K562 (cell line): ENCODE measurements at regions not wholly inside any gene's neighbourhood (a gene's known extent, or its start where the extent isn't known, plus 50 kb on each side); places are given as distances from the start of the nearest gene placed in this dataset.

ENCODE experiments used
- ATAC-seq: fragments of 200-7000 bp; cut with Tn5 transposase; 3 replicates; pipeline ENCODE4 v1.9.1; 2020; ENCODE audit warnings: moderate library complexity
- BruUV-seq: library from RNA; stranded (reverse); fragments of 400-500 nt; replicated peaks from 2 replicates; lab custom pipeline; 2021; lab: Mats Ljungman, UMichigan
- CTCF ChIA-PET: fragments of 300-600 bp; formaldehyde crosslinking; extraction: SDS; loops from one replicate; lab custom pipeline; 2021; ENCODE audit warnings: low intra/inter-chr PET ratio; lab: Yijun Ruan, JAX
- POLR2A ChIA-PET: fragments of 300-600, 350-650 bp; sonication (Branson Sonifier 250); formaldehyde crosslinking; extraction: SDS; loops from one replicate; lab custom pipeline; 2021; ENCODE audit warnings: antibody characterized with exemption, inconsistent platforms; lab: Yijun Ruan, JAX
- DNase-seq, 4 experiments: peaks; one replicate each; pipeline versions ENCODE4 v3.0.0 to v3.0.0-alpha.2; 2011 to 2018; ENCODE audit warnings: low spot score in 3 of 4, mixed read lengths in 3 of 4; ENCODE audit errors: extremely low read depth in 1 of 4
- FAIRE-seq: peaks from 2 replicates; lab custom pipeline; 2011; peaks lifted over from hg19 to GRCh38; lab: Jason Lieb, UNC
- H2AFZ ChIP-seq: 2 replicates; pipeline ENCODE4 v1.6.0; 2011; ENCODE audit warnings: low read depth, low read length, control low read depth, inconsistent platforms
- H3K27ac ChIP-seq: fragments of 200-600 bp; 3 replicates; pipeline ENCODE4 v1.8.0; 2011; ENCODE audit warnings: low read depth, mild to moderate bottlenecking, control low read depth, inconsistent platforms, low read length, moderate library complexity, mixed read lengths; ENCODE audit errors: extremely low read depth
- H3K27me3 ChIP-seq, 2 experiments: fragments of 300-600 bp in 1 of 2; 2 replicates in 1 of 2; 3 replicates in 1 of 2; pipeline versions ENCODE4 v1.6.0 to v1.8.0; 2011; ENCODE audit warnings: inconsistent platforms in 2 of 2, low read length in 2 of 2, mild to moderate bottlenecking in 1 of 2, mixed read lengths in 1 of 2, moderate library complexity in 1 of 2; ENCODE audit not compliant: control insufficient read depth in 2 of 2, insufficient read depth in 2 of 2
- H3K36me3 ChIP-seq: fragments of 300-600 bp; 3 replicates; pipeline ENCODE4 v1.8.0; 2011; ENCODE audit warnings: mild to moderate bottlenecking, low read length, inconsistent platforms; ENCODE audit not compliant: control insufficient read depth, insufficient read depth
- H3K4me1 ChIP-seq, 2 experiments: fragments of 200-600 bp in 1 of 2; replicated peaks in 1 of 2; 2 replicates in 1 of 2; 3 replicates in 1 of 2; pipeline versions ENCODE4 v1.5.1 to v1.8.0; 2011; ENCODE audit warnings: inconsistent platforms in 2 of 2, low read length in 2 of 2, mild to moderate bottlenecking in 1 of 2, mixed read lengths in 1 of 2, moderate library complexity in 1 of 2; ENCODE audit not compliant: control insufficient read depth in 2 of 2, insufficient read depth in 2 of 2
- H3K4me2 ChIP-seq: 2 replicates; pipeline ENCODE4 v1.6.1; 2011; ENCODE audit warnings: low read length, control low read depth, inconsistent platforms, mixed read lengths; ENCODE audit not compliant: insufficient read depth
- H3K4me3 ChIP-seq: fragments of 200-600 bp; sonication (generic), shearing (Covaris generic); 2 replicates; pipeline ENCODE4 v1.5.1; 2016; ENCODE audit warnings: control low read depth, inconsistent platforms
- H3K79me2 ChIP-seq: fragments of 200-600 bp; 3 replicates; pipeline ENCODE4 v1.8.0; 2011; ENCODE audit warnings: low read length, inconsistent platforms; ENCODE audit not compliant: control insufficient read depth, insufficient read depth
- H3K9ac ChIP-seq, 2 experiments: 2 replicates each; pipeline versions ENCODE4 v1.6.0 to v1.6.1; 2011; ENCODE audit warnings: low read depth in 2 of 2, low read length in 2 of 2, control low read depth in 1 of 2, inconsistent platforms in 1 of 2, mild to moderate bottlenecking in 1 of 2, mixed read lengths in 1 of 2; ENCODE audit not compliant: insufficient read depth in 1 of 2
- H3K9me1 ChIP-seq: one replicate; pipeline ENCODE4 v1.6.0; 2011; ENCODE audit warnings: inconsistent platforms, mild to moderate bottlenecking, low read length, moderate library complexity; ENCODE audit not compliant: control insufficient read depth, insufficient read depth
- H3K9me3 ChIP-seq: replicated peaks from 2 replicates; pipeline ENCODE4 v1.5.1; 2011; ENCODE audit warnings: low read depth, low read length, inconsistent platforms; ENCODE audit not compliant: control insufficient read depth, insufficient read depth
- H4K20me1 ChIP-seq: replicated peaks from 2 replicates; pipeline ENCODE4 v1.6.1; 2011; ENCODE audit warnings: low read length, inconsistent platforms, mixed read lengths; ENCODE audit not compliant: control insufficient read depth, insufficient read depth
- MEF2A ChIP-seq: IDR thresholded peaks from 2 replicates; pipeline ENCODE4 v1.6.1; 2011; ENCODE audit warnings: low read depth, mild to moderate bottlenecking, low read length, moderate library complexity; ENCODE audit not compliant: control insufficient read depth
- MTA2 ChIP-seq: fragments of 450-650 bp; IDR thresholded peaks from 2 replicates; pipeline ENCODE4 v1.6.1; 2016; ENCODE audit warnings: low read depth
- NCOA1 ChIP-seq: fragments of 450-650 bp; IDR thresholded peaks from 2 replicates; pipeline ENCODE4 v1.6.1; 2016; ENCODE audit warnings: low read depth
- NFXL1 ChIP-seq: fragments of 450-650 bp; formaldehyde crosslinking; IDR thresholded peaks from 2 replicates; pipeline ENCODE4 v1.4.0; 2021; ENCODE audit warnings: mild to moderate bottlenecking
- RFX7 ChIP-seq: fragments of 250-450 bp; sonication (Bioruptor Pico); IDR thresholded peaks from 2 replicates; pipeline ENCODE4 v1.5.1; 2021; ENCODE audit warnings: mild to moderate bottlenecking
- WGBS: fragments of 100-300 bp; shearing (Covaris generic); methylation state at CpG from one replicate; pipeline ENCODE4 v1.1.6; 2016; ENCODE audit warnings: low coverage, mixed read lengths; ENCODE audit not compliant: insufficient coverage; ENCODE audit errors: missing lambda C conversion rate; 5-methylcytosine and 5-hydroxymethylcytosine counted together
- in situ Hi-C: fragments of 300-500 bp; cut with MboI; formaldehyde crosslinking; loops from 4 replicates; pipeline ENCODE4 v1.15.0; 2018; ENCODE audit warnings: inconsistent platforms, mixed read lengths
- intact Hi-C: fragments of 100-400 bp; cut with micrococcal nuclease; formaldehyde crosslinking; loops from 2 replicates; pipeline ENCODE4 v1.14.2; 2022
- TF ChIP-seq, protein P1 (sequence below), 2 experiments: IDR thresholded peaks; 2 replicates each; pipeline ENCODE4 v1.6.1; 2012; ENCODE audit warnings: improper control_type of control experiment in 2 of 2, low read depth in 2 of 2, low read length in 2 of 2, borderline replicate concordance in 1 of 2
- TF ChIP-seq, protein P2 (sequence below): fragments of 450-650 bp; IDR thresholded peaks from 2 replicates; pipeline ENCODE4 v1.6.1; 2014; ENCODE audit warnings: low read depth, mild to moderate bottlenecking, moderate library complexity, borderline replicate concordance
- TF ChIP-seq, protein P3 (sequence below): IDR thresholded peaks from 2 replicates; pipeline ENCODE4 v1.6.1; 2011; ENCODE audit warnings: borderline replicate concordance, low read depth, mild to moderate bottlenecking, moderate library complexity, low read length; ENCODE audit not compliant: insufficient read depth, poor library complexity, severe bottlenecking

DNA sequence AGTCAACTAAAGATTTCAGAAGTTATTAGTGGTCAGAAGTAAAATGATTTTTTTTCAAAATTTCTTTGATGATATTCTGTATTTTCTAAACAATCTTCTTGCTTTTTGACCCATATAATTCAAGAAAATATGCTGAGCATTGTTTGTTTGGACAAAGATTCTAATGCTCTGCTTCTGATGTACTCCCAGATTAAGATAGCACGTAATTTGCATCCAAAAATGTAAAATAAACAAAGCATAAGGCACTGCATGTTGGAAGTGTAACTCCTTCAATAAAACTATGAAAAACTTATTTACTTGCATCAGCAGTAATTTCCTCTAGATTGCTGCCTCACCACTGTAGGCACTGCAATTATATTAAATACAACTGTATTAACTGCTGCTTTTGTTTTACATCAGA lies 1054.1 kb downstream of the TTLL7 start:
- Histone ChIP-seq H3K4me2 (no peak overlapping the region), H3K9me1 (no peaks in the 10 kb centered on the region), H3K27me3 (no peaks in the 10 kb centered on the region), H4K20me1 (no peaks in the 10 kb centered on the region), H3K27ac (no peak overlapping the region), H3K9me3 (no peaks in the 10 kb centered on the region), H3K36me3 (no peaks in the 10 kb centered on the region), H3K9ac (no peak overlapping the region), H3K79me2 (no peaks in the 10 kb centered on the region), H3K4me3 (no peak overlapping the region), H3K4me1 (no peaks in the 10 kb centered on the region), H2AFZ (no peak overlapping the region)
- FAIRE-seq: no peak
- intact Hi-C loops: no loop called here
- CTCF ChIA-PET: no interaction called here
- no peak for DNase-seq
- in situ Hi-C loops: no loop called here
- BruUV-seq: no TSS peak
- POLR2A ChIA-PET: no interaction called here
- no peak for ATAC-seq
- 0% methylated on average over 1 of the region's 1 CpG for WGBS
- TF ChIP-seq, protein P1, sequence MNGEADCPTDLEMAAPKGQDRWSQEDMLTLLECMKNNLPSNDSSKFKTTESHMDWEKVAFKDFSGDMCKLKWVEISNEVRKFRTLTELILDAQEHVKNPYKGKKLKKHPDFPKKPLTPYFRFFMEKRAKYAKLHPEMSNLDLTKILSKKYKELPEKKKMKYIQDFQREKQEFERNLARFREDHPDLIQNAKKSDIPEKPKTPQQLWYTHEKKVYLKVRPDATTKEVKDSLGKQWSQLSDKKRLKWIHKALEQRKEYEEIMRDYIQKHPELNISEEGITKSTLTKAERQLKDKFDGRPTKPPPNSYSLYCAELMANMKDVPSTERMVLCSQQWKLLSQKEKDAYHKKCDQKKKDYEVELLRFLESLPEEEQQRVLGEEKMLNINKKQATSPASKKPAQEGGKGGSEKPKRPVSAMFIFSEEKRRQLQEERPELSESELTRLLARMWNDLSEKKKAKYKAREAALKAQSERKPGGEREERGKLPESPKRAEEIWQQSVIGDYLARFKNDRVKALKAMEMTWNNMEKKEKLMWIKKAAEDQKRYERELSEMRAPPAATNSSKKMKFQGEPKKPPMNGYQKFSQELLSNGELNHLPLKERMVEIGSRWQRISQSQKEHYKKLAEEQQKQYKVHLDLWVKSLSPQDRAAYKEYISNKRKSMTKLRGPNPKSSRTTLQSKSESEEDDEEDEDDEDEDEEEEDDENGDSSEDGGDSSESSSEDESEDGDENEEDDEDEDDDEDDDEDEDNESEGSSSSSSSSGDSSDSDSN (IDR thresholded peaks at IDR 0.05; ENCODE audit: borderline replicate concordance in 1 of 2, low read depth in 2 of 2, low read length in 2 of 2): no peak
- TF ChIP-seq MEF2A (no peak), MTA2 (no peak), RFX7 (CRISPR knock-in tag) (no peak), NCOA1 (no peak), NFXL1 (CRISPR knock-in tag) (no peak)
- TF ChIP-seq, protein P2, sequence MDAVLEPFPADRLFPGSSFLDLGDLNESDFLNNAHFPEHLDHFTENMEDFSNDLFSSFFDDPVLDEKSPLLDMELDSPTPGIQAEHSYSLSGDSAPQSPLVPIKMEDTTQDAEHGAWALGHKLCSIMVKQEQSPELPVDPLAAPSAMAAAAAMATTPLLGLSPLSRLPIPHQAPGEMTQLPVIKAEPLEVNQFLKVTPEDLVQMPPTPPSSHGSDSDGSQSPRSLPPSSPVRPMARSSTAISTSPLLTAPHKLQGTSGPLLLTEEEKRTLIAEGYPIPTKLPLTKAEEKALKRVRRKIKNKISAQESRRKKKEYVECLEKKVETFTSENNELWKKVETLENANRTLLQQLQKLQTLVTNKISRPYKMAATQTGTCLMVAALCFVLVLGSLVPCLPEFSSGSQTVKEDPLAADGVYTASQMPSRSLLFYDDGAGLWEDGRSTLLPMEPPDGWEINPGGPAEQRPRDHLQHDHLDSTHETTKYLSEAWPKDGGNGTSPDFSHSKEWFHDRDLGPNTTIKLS: no peak
- TF ChIP-seq, protein P3, sequence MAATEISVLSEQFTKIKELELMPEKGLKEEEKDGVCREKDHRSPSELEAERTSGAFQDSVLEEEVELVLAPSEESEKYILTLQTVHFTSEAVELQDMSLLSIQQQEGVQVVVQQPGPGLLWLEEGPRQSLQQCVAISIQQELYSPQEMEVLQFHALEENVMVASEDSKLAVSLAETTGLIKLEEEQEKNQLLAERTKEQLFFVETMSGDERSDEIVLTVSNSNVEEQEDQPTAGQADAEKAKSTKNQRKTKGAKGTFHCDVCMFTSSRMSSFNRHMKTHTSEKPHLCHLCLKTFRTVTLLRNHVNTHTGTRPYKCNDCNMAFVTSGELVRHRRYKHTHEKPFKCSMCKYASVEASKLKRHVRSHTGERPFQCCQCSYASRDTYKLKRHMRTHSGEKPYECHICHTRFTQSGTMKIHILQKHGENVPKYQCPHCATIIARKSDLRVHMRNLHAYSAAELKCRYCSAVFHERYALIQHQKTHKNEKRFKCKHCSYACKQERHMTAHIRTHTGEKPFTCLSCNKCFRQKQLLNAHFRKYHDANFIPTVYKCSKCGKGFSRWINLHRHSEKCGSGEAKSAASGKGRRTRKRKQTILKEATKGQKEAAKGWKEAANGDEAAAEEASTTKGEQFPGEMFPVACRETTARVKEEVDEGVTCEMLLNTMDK: no peak
